Smooth muscle cell (in vitro differentiated cells): ENCODE measurements at regions not wholly inside any gene's neighbourhood (a gene's known extent, or its start where the extent isn't known, plus 50 kb on each side); places are given as distances from the start of the nearest gene placed in this dataset.

Experiments used
- DNase-seq: peaks from one replicate; lab custom pipeline; 2025; ENCODE audit not compliant: unreplicated experiment; lab: John Stamatoyannopoulos, UW
- H2AFZ ChIP-seq: fragments of 200-600 bp; sonication (generic); 2 replicates; pipeline ENCODE4 v1.6.0; 2016; ENCODE audit warnings: antibody characterized with exemption, low read depth, mild to moderate bottlenecking
- H3F3A ChIP-seq: fragments of 200-600 bp; sonication (generic); 2 replicates; pipeline ENCODE4 v1.6.0; 2017; ENCODE audit warnings: antibody characterized with exemption, low read depth
- H3K27ac ChIP-seq: fragments of 200-600 bp; sonication (generic); 2 replicates; pipeline ENCODE4 v1.5.1; 2016; ENCODE audit warnings: low read depth, mild to moderate bottlenecking
- H3K27me3 ChIP-seq: fragments of 200-600 bp; sonication (generic); 2 replicates; pipeline ENCODE4 v1.6.1; 2016; ENCODE audit warnings: low read depth, mild to moderate bottlenecking
- H3K36me3 ChIP-seq: fragments of 200-600 bp; sonication (generic); 2 replicates; pipeline ENCODE4 v1.5.1; 2016; ENCODE audit warnings: low read depth
- H3K4me1 ChIP-seq: fragments of 200-600 bp; sonication (generic); 2 replicates; pipeline ENCODE4 v1.5.1; 2016; ENCODE audit warnings: low read depth
- H3K4me2 ChIP-seq: fragments of 200-600 bp; sonication (generic); 2 replicates; pipeline ENCODE4 v1.6.0; 2016; ENCODE audit warnings: mild to moderate bottlenecking
- H3K4me3 ChIP-seq: fragments of 200-600 bp; sonication (generic); 2 replicates; pipeline ENCODE4 v1.5.1; 2016; ENCODE audit warnings: mild to moderate bottlenecking
- H3K79me2 ChIP-seq: fragments of 200-600 bp; sonication (generic); 2 replicates; pipeline ENCODE4 v1.6.0; 2016; ENCODE audit warnings: low read depth, mild to moderate bottlenecking
- H3K9ac ChIP-seq: fragments of 200-600 bp; sonication (generic); 2 replicates; pipeline ENCODE4 v1.6.0; 2016; ENCODE audit warnings: low read depth
- H3K9me3 ChIP-seq: fragments of 200-600 bp; sonication (generic); replicated peaks from 2 replicates; pipeline ENCODE4 v1.5.1; 2016; ENCODE audit warnings: low read depth
- H4K20me1 ChIP-seq: fragments of 200-600 bp; sonication (generic); 2 replicates; pipeline ENCODE4 v1.6.0; 2016; ENCODE audit warnings: low read depth
- WGBS: methylation state at CpG from one replicate; pipeline ENCODE4 v1.1.7; 2016; ENCODE audit warnings: low lambda C conversion rate; 5-methylcytosine and 5-hydroxymethylcytosine counted together
- TF ChIP-seq, protein P1 (sequence below): fragments of 200-600 bp; sonication (generic); IDR thresholded peaks from 2 replicates; pipeline ENCODE4 v1.5.1; 2017; ENCODE audit warnings: borderline replicate concordance, mild to moderate bottlenecking, antibody characterized with exemption; ENCODE audit not compliant: insufficient read depth, poor library complexity, severe bottlenecking

DNA sequence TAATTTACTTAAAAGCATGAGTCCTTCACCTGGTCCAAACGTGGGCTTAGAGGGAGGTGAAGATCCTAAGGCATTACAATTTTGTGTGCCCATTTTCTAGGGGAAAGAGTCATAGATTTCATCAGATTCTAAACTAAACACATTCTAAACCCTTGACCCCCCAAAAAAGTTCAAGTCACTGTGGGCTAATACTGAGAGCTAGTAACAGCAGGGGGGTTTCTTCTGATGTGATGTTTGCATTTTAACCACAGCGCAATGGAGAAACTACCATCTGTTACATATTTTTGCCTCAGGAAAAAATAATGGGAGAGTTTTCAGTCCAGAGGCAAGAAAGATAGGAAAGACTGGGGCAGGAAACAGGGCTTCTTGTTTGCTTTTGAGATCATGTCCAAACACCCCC, 110.8 kb upstream of the SLC1A3 start:
- Histone ChIP-seq H3K36me3 (no peaks in the 10 kb centered on the region), H3F3A (no peaks in the 10 kb centered on the region), H3K4me2 (no peak overlapping the region), H3K9ac (no peak overlapping the region), H2AFZ (no peak overlapping the region), H3K27ac (no peak overlapping the region), H3K4me3 (no peak overlapping the region), H3K27me3 (no peaks in the 10 kb centered on the region), H4K20me1 (no peaks in the 10 kb centered on the region), H3K79me2 (no peaks in the 10 kb centered on the region), H3K9me3 (no peaks in the 10 kb centered on the region), H3K4me1 (peaks cover 5% of the 10 kb centered on the region)
- WGBS: 65% methylated on average over 2 of the region's 2 CpGs
- TF ChIP-seq, protein P1, sequence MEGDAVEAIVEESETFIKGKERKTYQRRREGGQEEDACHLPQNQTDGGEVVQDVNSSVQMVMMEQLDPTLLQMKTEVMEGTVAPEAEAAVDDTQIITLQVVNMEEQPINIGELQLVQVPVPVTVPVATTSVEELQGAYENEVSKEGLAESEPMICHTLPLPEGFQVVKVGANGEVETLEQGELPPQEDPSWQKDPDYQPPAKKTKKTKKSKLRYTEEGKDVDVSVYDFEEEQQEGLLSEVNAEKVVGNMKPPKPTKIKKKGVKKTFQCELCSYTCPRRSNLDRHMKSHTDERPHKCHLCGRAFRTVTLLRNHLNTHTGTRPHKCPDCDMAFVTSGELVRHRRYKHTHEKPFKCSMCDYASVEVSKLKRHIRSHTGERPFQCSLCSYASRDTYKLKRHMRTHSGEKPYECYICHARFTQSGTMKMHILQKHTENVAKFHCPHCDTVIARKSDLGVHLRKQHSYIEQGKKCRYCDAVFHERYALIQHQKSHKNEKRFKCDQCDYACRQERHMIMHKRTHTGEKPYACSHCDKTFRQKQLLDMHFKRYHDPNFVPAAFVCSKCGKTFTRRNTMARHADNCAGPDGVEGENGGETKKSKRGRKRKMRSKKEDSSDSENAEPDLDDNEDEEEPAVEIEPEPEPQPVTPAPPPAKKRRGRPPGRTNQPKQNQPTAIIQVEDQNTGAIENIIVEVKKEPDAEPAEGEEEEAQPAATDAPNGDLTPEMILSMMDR: no peak
- DNase-seq: no peak

DNA sequence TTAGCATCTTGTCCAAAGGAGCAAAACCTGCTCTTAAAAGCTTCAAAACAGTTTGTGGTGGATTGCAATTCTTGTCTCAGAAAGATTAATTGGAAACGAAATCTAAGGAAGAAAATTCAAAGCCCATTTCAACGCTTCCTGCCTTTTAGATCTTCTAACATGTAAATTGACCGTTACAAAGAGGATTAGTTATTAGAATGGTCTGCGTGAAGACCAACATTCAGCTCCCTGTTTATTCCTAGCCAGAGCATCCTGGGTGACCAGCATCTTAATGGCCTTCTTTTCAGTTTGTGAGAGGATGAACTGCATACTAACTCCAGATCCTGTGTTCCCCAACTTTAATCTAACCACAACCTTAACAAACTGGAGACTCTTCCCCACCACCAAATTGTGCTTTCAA, 109.9 kb upstream of the SLC1A3 start:
- 76% methylated on average over 4 of the region's 4 CpGs for WGBS
- Histone ChIP-seq H3K4me3 (no peak overlapping the region), H4K20me1 (no peaks in the 10 kb centered on the region), H3K4me2 (no peak overlapping the region), H3K27ac (no peak overlapping the region), H3F3A (no peaks in the 10 kb centered on the region), H3K4me1 (peaks cover 5% of the 10 kb centered on the region), H3K9me3 (no peaks in the 10 kb centered on the region), H3K79me2 (no peaks in the 10 kb centered on the region), H2AFZ (no peak overlapping the region), H3K9ac (no peak overlapping the region), H3K36me3 (no peaks in the 10 kb centered on the region), H3K27me3 (no peaks in the 10 kb centered on the region)
- TF ChIP-seq, protein P1: no peak
- no peak for DNase-seq

DNA sequence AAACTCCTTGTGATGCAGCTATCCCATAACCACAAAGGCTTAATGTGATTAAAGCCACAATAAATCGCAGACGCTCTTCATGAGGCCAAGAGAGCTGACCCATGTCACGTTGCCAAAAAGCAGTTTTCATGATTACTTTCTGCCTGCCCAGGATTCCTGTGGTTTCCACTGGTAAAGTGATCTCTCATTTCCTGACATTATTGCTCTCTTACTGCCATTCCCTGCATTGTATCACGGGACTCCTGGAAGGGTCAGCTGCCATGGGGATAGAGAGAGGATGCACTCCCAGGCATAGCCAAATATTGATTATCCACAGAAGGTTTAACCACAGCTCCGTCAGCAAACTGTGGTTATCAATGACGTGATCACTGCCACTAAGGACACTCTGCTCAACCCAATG, 103.8 kb upstream of the SLC1A3 start:
- Histone ChIP-seq H3K4me3 (no peak overlapping the region), H3K9me3 (no peaks in the 10 kb centered on the region), H3F3A (no peaks in the 10 kb centered on the region), H3K9ac (no peak overlapping the region), H3K4me1 (no peaks in the 10 kb centered on the region), H3K27ac (no peak overlapping the region), H2AFZ (no peak overlapping the region), H3K27me3 (no peaks in the 10 kb centered on the region), H4K20me1 (no peaks in the 10 kb centered on the region), H3K4me2 (peak overlapping the region; percentile 1), H3K79me2 (no peaks in the 10 kb centered on the region), H3K36me3 (no peaks in the 10 kb centered on the region)
- WGBS: 35% methylated on average over 6 of the region's 6 CpGs
- DNase-seq: no peak
- TF ChIP-seq, protein P1: no peak

DNA sequence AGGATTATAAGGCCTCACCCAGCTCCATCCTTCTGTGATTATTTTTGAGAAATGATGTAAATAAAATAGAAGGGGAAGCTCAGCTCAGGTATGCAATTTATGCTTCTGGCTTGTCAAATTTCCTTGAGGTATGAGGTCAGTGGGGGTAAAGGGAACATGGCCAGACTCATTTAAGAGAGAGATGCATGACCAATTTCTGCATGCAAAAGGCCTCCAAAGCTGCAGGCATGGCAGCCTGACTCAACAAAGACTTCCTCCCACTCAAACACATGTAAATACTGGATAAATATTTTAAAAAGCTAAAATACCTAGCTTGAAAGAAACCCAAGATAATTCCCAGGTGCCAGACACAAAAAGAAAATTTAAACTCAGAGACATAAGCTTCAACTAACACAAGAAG, 101.4 kb upstream of the SLC1A3 start:
- H3K4me2 ChIP-seq: no peak overlapping the region
- H3K4me1 ChIP-seq: no peaks in the 10 kb centered on the region
- H3K79me2 ChIP-seq: no peaks in the 10 kb centered on the region
- H4K20me1 ChIP-seq: no peaks in the 10 kb centered on the region
- no peak overlapping the region for H3K4me3 ChIP-seq
- TF ChIP-seq, protein P1: no peak
- no peak overlapping the region for H3K9ac ChIP-seq
- no peak overlapping the region for H2AFZ ChIP-seq
- H3K9me3 ChIP-seq: no peaks in the 10 kb centered on the region
- no peak overlapping the region for H3K27ac ChIP-seq
- DNase-seq: no peak
- no peaks in the 10 kb centered on the region for H3F3A ChIP-seq
- no peaks in the 10 kb centered on the region for H3K36me3 ChIP-seq
- no peaks in the 10 kb centered on the region for H3K27me3 ChIP-seq
